Activated naive CD8-positive, alpha-beta T cell (primary cell): ENCODE measurements at regions not wholly inside any gene's neighbourhood (a gene's known extent, or its start where the extent isn't known, plus 50 kb on each side); places are given as distances from the start of the nearest gene placed in this dataset.

ENCODE experiments used
- H3K27ac Mint-ChIP-seq: one replicate; pipeline ENCODE4 v1.8.0; 2021; ENCODE audit warnings: mixed read lengths
- H3K27me3 Mint-ChIP-seq: one replicate; pipeline ENCODE4 v1.8.0; 2021; ENCODE audit warnings: mixed read lengths
- H3K36me3 Mint-ChIP-seq: one replicate; pipeline ENCODE4 v1.8.0; 2021; ENCODE audit warnings: mixed read lengths
- H3K4me1 Mint-ChIP-seq: one replicate; pipeline ENCODE4 v1.8.0; 2021; ENCODE audit warnings: low read depth, mixed read lengths
- H3K4me3 Mint-ChIP-seq: one replicate; pipeline ENCODE4 v1.8.0; 2021; ENCODE audit warnings: mild to moderate bottlenecking, mixed read lengths
- H3K9me3 Mint-ChIP-seq: one replicate; pipeline ENCODE4 v1.8.0; 2021; ENCODE audit warnings: low read depth, mixed read lengths

DNA sequence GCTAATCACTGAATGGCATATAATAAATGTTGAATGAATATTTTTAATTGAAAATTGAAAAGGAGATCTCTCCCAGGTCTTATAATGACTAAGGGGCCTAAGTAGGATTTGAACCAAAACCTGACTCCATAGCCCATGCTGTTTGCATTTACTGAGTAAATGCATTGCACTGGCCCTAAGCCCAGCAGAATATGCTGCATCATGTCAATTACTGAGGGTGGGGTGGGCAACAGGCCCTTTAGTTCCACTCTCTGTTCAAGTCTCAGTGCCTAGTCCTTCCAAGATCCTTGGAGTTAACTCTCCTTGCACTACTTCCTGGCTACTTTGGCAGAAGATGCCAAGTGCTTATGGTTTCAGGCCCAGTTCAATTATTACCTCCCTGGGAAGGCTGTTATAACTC, 203.8 kb upstream of the DAB1 start:
- H3K4me3 Mint-ChIP-seq, result no peak overlapping the region
- H3K4me1 Mint-ChIP-seq, result no peaks in the 10 kb centered on the region
- H3K9me3 Mint-ChIP-seq, result no peaks in the 10 kb centered on the region
- H3K36me3 Mint-ChIP-seq, result no peaks in the 10 kb centered on the region
- no peak overlapping the region for H3K27ac Mint-ChIP-seq
- H3K27me3 Mint-ChIP-seq, result no peaks in the 10 kb centered on the region

DNA sequence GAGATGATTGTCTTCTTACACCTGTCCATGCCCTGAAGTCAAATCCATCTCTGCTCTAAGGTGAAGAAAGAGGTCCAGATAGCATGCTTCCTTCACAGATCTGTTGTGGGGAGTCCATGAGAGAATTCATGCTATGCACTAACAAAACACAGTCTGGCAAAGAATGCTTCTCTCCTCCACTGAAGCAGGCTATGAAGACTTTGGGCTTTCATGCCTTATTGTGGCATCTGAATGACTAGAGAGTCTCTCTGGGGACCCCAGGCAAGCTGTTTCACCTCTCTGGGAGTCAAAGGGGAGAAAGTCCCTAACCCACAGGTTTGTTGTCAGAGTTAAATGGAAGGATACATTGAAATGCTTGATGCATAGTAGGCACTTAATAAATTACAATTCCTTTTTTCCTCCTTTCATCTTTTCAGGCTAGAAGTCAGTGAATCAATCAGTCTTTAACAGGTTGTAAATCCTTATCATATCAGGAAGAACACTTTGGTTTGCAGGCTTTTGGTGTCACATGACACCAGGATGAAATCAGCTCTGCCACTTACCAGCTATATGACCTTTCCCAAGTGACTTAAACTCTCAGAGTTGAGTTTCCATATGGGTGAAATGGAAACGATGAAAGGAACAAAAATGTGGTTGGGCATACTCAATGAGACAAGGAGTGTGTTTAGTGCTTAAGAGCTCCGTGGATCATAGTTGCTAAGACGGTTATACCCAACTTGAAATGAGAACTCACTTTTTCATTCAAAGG, 200.1 kb upstream of the DAB1 start:
- H3K9me3 Mint-ChIP-seq, result no peaks in the 10 kb centered on the region
- no peak overlapping the region for H3K4me3 Mint-ChIP-seq
- no peaks in the 10 kb centered on the region for H3K4me1 Mint-ChIP-seq
- no peaks in the 10 kb centered on the region for H3K36me3 Mint-ChIP-seq
- H3K27me3 Mint-ChIP-seq, result no peaks in the 10 kb centered on the region
- no peak overlapping the region for H3K27ac Mint-ChIP-seq

DNA sequence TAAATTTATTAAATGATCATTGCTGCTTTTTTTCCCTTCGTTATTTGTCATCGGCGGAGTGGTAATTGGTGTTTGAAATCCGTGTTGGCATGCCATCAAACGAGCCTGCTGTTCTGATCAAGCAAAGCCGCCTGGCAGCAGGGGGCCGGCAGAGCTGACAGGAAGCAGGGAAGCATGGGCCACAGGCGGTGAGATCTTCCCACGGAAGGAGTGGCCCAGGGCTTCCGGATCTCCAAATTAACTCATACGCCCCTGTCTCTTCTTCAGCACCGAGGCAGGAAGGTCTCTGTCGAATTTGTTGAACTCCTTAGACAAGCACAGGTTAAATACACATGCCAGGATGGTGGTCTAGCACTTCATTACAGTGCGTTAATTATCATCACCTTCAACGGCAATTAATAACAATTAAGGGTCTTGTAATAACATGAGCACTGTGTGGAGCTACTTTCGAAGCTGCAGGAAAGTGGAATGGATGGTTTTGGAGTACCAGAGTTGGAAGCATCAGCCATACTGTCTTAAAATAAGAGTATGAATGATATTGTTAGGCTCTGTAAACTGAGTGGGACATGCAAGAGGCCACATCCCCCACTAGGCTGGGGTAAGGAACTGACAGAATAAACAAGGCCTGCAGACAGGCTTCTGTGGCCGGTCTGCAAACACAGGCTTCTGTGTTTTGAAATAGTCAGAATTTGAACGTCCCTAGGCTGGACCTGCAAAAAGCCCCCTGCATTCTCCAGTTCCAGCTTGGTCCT, 199.4 kb upstream of the DAB1 start:
- Mint-ChIP-seq H3K4me1 (no peaks in the 10 kb centered on the region), H3K9me3 (no peaks in the 10 kb centered on the region), H3K4me3 (no peak overlapping the region), H3K36me3 (no peaks in the 10 kb centered on the region), H3K27me3 (no peaks in the 10 kb centered on the region), H3K27ac (no peak overlapping the region)

DNA sequence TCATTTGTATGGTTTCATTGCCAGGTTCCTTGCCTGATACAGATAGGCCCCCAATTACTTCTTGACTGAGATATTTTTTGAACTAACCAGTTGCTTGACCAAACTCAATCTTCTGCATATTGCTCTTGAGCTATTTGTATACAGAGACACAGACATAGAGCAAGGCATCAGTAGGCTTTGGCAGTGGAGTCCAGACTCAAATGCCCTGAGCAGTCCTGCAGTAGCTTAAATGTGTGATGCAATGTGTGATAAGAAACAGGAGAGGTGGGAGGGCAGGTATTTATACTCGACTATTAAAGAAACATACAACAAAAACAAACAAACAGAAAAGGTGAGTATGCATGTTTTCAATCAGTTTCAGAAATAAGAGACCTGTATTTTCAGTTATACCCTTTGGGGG, 197.9 kb upstream of the DAB1 start:
- H3K27me3 Mint-ChIP-seq, result peaks cover 4% of the 10 kb centered on the region
- H3K27ac Mint-ChIP-seq, result no peak overlapping the region
- no peaks in the 10 kb centered on the region for H3K4me1 Mint-ChIP-seq
- H3K9me3 Mint-ChIP-seq, result no peaks in the 10 kb centered on the region
- no peak overlapping the region for H3K4me3 Mint-ChIP-seq
- H3K36me3 Mint-ChIP-seq, result no peaks in the 10 kb centered on the region

DNA sequence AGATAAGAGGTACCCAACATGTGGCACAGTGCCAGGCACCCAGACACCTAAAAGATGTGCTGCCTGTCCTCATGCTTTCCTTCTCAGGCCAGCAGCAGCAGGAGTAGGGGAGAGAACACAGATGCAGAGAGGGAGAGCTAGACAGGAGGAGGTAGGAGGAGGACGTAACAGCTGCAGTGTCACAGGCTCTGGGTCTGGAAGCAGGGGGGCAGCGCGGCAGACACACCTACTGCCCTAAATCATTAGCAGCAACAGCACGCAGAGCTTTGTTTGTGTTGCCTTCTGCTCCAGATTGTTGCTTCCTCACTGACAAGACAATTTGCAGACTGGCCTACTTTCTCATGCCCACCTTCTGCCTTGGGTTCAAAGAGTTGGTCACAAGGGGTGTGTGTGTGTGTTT, 196.7 kb upstream of the DAB1 start:
- H3K36me3 Mint-ChIP-seq, result no peaks in the 10 kb centered on the region
- no peaks in the 10 kb centered on the region for H3K9me3 Mint-ChIP-seq
- H3K4me3 Mint-ChIP-seq, result no peak overlapping the region
- peaks cover 4% of the 10 kb centered on the region for H3K27me3 Mint-ChIP-seq
- H3K4me1 Mint-ChIP-seq, result peaks cover 4% of the 10 kb centered on the region
- H3K27ac Mint-ChIP-seq, result no peak overlapping the region

DNA sequence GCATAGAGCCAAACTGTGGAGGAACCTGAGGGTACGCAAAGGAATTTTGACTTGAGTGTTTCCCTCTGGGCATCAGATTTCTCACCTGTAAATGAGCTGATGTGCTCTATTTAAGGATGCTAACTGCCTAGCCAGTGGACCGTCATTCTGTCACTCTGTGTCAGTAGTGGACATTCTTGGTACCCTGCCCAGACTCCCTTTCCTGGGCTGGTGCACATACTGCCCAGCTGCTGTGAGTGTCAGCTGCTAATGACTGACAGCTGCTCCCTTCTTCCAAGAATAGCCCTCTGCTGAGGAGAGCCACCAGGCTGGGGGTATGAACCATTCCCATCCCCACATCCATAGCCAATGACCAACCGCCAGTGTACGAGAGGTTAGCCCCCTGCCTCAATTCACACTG, 193.1 kb upstream of the DAB1 start:
- Mint-ChIP-seq H3K36me3 (no peaks in the 10 kb centered on the region), H3K9me3 (no peaks in the 10 kb centered on the region), H3K27me3 (peaks cover 4% of the 10 kb centered on the region), H3K27ac (no peak overlapping the region), H3K4me1 (peaks cover 4% of the 10 kb centered on the region), H3K4me3 (no peak overlapping the region)

DNA sequence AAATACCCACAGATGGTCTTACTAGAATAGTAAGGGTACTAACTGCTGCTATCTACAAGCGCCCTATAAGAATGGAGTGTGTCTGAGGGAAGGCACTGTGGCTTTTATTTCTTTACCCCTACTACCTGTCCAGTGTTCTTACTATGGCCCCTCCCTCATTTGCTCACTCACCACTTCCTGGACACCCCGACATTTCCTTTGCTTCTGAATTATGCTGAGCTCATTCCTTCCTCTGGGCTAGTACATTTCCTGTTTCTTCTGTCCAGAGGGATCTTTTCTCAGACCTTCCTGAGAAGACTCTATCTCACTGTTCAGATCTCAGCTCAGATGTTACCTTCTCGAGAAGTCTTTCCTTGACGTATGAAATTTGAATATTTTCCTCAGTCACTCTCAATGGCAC, 192.1 kb upstream of the DAB1 start:
- Mint-ChIP-seq H3K4me3 (no peak overlapping the region), H3K9me3 (no peaks in the 10 kb centered on the region), H3K27ac (no peak overlapping the region), H3K4me1 (peaks cover 4% of the 10 kb centered on the region), H3K36me3 (no peaks in the 10 kb centered on the region), H3K27me3 (peaks cover 4% of the 10 kb centered on the region)

DNA sequence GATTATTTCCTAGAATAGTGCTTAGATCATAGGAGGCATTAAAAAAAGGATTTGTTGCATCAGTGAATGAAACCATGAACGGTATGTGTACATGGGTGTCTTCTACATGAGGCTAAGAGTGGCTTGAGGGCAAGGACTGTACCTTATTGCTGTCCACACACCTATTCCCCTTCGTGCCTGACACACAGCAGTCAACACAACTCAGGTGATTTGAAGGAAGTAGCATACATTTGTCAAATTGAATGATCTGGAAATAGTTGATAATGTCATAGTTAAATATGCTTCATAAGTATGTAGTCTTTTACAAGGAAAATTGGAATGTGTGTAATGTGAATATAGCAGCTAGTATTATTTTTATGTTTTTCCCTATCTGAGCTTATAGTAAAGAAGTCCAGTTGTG, 189.0 kb upstream of the DAB1 start:
- H3K36me3 Mint-ChIP-seq, result no peaks in the 10 kb centered on the region

DNA sequence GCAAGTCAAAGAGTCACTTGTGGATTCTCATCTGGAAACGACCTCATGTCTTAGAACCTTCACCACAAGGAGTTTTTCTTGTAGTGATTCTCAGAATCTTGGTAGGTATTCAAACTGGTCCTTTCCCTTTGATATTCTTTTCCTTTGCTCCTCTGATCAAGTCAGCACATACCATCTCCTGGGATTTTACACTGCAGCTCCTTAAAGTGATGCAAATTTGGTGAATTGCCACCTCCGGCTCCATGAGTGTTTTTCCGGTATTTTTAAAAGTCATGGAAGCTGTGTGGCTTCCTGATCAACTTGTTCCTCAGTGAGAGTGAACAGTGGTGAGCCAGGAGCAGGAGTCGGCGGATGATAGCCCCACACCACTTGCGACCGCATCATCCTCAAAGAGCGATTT, 182.1 kb upstream of the DAB1 start:
- Mint-ChIP-seq H3K9me3 (no peaks in the 10 kb centered on the region), H3K27me3 (no peaks in the 10 kb centered on the region), H3K4me1 (no peaks in the 10 kb centered on the region), H3K4me3 (no peak overlapping the region), H3K36me3 (no peaks in the 10 kb centered on the region), H3K27ac (no peak overlapping the region)

More for the DNA sequence above, 189.0 kb upstream of the DAB1 start:
- Mint-ChIP-seq H3K9me3 (no peaks in the 10 kb centered on the region), H3K4me3 (no peak overlapping the region), H3K4me1 (peaks cover 4% of the 10 kb centered on the region), H3K27ac (no peak overlapping the region), H3K27me3 (peaks cover 3% of the 10 kb centered on the region)

DNA sequence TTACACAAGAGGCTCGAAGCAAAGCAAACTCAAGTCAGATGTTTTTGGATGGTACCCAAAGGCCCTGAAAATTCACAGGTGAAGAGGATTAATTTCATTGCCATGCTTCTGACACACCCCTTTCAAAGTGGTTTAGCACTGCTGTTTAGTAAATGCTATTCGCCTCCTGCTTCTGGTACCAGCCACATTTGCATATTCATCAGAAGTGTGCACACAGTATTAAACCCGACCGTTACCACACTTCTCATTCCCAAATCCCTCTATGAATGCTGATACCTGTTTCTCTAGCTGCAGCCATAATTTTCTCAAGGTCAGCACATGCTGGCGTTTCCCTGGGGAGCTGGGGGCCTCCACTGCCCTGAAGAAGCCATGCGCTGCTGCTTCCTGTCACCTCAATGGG, 179.8 kb upstream of the DAB1 start:
- Mint-ChIP-seq H3K36me3 (no peaks in the 10 kb centered on the region), H3K27me3 (no peaks in the 10 kb centered on the region), H3K4me1 (no peaks in the 10 kb centered on the region), H3K4me3 (no peak overlapping the region), H3K9me3 (no peaks in the 10 kb centered on the region), H3K27ac (no peak overlapping the region)

DNA sequence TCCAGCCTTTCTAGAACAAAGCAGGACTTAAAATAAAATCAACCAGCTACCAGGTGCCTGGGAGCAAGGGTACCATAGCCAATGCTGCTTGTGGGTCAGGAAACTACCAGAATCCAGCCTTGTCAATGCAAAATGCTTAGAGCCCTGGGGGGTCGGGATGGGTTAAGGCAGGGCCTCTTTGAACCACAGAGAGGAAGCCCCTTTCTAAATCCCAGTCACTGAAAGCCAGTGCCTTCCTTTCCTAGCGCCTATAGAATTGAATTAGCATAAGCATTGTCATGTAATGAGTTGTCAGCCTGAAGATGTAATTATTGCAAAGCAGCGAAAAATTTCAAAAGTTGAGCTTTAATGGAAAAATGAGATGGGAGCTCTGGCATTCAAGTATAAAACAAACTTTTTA, 176.6 kb upstream of the DAB1 start:
- no peaks in the 10 kb centered on the region for H3K36me3 Mint-ChIP-seq
- no peak overlapping the region for H3K27ac Mint-ChIP-seq
- no peaks in the 10 kb centered on the region for H3K27me3 Mint-ChIP-seq
- H3K9me3 Mint-ChIP-seq, result no peaks in the 10 kb centered on the region
- no peaks in the 10 kb centered on the region for H3K4me1 Mint-ChIP-seq
- H3K4me3 Mint-ChIP-seq, result no peak overlapping the region

DNA sequence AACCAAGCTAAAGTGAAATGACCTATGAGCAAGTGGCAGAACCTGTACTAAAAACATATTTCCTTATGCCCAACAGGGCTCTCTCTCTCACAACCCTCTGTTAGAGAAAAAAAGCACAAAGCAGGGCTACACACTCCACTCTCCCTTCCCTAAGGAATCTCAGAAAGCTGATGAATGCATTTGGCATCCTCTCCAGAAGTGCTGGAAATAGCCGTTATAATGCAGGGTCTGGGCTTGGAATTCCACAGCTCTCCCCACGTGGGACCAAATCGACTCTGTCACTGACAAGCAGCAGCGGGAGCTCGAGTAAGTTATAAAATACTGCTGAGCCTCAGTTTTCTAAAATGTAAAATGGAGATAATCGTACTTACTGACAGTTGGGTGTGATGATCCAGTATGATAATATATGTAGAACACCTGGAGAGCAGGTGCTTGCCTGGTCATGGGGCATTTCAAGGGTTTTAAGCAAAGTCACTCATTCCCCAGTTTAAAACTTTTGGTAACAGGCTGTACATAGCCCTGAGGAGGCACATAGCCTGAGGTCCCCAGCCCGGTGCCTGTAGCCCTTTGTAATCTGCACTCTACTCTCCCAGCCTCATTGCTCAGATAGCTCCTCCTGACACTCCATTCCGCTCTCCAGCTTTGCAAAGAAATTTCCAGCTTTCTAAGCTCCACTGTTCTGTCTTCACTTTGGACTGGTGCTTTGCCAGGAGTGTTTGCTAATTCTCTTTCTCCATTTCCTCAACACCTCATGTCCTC, 175.6 kb upstream of the DAB1 start:
- Mint-ChIP-seq H3K4me1 (no peaks in the 10 kb centered on the region), H3K9me3 (no peaks in the 10 kb centered on the region), H3K36me3 (no peaks in the 10 kb centered on the region), H3K4me3 (no peak overlapping the region), H3K27ac (no peak overlapping the region), H3K27me3 (no peaks in the 10 kb centered on the region)

DNA sequence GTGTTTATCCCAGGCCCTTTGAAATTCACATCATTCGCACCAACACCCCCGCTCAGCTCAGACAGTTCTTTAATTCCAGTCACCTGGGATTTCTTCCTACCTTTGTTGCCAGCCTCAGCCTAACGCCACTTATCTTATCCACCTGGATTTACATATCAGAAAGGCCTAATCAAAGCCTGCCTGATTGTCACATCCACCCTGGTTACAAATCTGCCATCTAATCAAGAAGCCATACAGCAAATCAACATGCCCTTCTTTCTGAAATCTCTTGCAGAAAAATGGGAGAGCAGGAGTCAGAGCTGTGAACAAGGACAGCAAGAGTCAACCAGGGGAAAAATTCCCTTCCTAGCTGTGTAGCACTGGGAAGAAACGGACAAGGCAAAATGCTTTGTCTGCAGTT, 173.2 kb upstream of the DAB1 start:
- no peaks in the 10 kb centered on the region for H3K36me3 Mint-ChIP-seq
- no peaks in the 10 kb centered on the region for H3K4me1 Mint-ChIP-seq
- H3K4me3 Mint-ChIP-seq, result no peak overlapping the region
- H3K27me3 Mint-ChIP-seq, result no peaks in the 10 kb centered on the region
- no peak overlapping the region for H3K27ac Mint-ChIP-seq
- H3K9me3 Mint-ChIP-seq, result no peaks in the 10 kb centered on the region

DNA sequence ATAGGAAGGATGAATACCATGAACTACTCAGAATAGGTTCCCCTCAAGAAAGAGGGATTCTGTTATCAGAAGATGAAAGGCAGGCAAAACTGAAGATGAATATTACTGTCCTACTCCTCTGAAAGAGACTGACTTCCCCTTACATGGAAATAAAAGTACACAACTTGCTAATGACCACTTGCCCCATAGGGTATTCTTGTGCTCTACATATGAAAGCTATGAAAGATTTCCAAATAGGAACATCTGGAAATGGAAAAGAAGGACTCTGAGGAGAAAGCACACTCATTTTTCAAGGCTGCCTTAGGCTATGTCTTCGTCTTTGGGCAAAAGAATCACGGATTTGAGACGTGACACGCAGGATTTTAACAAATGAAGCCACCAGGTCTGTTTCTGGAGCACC, 170.1 kb upstream of the DAB1 start:
- Mint-ChIP-seq H3K27ac (no peak overlapping the region), H3K27me3 (no peaks in the 10 kb centered on the region), H3K4me1 (no peaks in the 10 kb centered on the region), H3K36me3 (no peaks in the 10 kb centered on the region), H3K4me3 (no peak overlapping the region), H3K9me3 (no peaks in the 10 kb centered on the region)

DNA sequence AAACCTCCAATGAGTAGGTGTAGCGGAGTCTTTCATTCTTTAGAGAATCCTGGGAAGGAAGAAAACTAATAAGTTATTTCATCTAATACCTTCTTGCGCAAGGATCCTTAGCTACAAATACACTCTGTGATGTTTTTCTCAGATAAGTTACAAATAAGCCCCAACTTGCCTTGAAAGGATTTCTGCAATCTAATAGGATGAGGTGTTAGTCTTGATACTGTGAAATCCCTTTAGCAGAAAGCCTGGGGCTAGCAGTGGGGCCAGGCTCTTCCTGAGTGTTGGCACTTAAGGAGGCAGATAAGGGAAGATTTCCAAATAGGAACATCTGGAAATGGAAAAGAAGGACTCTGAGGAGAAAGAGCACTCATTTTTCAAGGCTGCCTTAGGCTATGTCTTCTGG, 168.0 kb upstream of the DAB1 start:
- H3K9me3 Mint-ChIP-seq, result no peaks in the 10 kb centered on the region
- no peaks in the 10 kb centered on the region for H3K36me3 Mint-ChIP-seq
- no peaks in the 10 kb centered on the region for H3K4me1 Mint-ChIP-seq
- no peak overlapping the region for H3K27ac Mint-ChIP-seq
- H3K27me3 Mint-ChIP-seq, result no peaks in the 10 kb centered on the region
- H3K4me3 Mint-ChIP-seq, result no peak overlapping the region
